ENCODE measurements at regions not wholly inside any gene's neighbourhood (a gene's known extent, or its start where the extent isn't known, plus 50 kb on each side); places are given as distances from the start of the nearest gene placed in this dataset.

DNA sequence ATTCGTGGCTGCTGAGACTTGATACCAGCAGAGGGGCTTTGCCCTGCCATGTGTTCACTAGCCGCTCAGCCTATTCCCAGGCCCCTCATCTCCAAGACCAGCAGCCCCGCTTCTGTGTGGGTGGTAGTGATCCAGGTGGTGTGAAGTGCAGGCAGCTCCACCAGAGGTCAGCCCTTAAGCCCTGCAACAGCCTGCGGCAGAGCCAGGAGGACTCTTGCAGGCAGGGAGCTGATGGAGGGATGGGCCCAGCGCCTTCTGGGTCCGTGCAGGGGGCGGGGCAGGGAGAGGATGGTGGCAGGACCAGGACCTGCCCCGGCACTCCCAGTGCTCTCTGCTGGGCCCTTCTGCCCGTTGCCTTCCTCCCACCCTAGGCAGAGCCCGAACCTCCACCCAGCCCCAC lies 162.0 kb downstream of the SH3BP4 start:
- TF ChIP-seq, protein P1, sequence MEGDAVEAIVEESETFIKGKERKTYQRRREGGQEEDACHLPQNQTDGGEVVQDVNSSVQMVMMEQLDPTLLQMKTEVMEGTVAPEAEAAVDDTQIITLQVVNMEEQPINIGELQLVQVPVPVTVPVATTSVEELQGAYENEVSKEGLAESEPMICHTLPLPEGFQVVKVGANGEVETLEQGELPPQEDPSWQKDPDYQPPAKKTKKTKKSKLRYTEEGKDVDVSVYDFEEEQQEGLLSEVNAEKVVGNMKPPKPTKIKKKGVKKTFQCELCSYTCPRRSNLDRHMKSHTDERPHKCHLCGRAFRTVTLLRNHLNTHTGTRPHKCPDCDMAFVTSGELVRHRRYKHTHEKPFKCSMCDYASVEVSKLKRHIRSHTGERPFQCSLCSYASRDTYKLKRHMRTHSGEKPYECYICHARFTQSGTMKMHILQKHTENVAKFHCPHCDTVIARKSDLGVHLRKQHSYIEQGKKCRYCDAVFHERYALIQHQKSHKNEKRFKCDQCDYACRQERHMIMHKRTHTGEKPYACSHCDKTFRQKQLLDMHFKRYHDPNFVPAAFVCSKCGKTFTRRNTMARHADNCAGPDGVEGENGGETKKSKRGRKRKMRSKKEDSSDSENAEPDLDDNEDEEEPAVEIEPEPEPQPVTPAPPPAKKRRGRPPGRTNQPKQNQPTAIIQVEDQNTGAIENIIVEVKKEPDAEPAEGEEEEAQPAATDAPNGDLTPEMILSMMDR (IDR thresholded peaks at IDR 0.05; ENCODE audit: low read length): no peak
- TF ChIP-seq EZH2 (IDR thresholded peaks at IDR 0.05; ENCODE audit: borderline replicate concordance, low read length): no peak
